HG02870 (cell line): ENCODE measurements at regions not wholly inside any gene's neighbourhood (a gene's known extent, or its start where the extent isn't known, plus 50 kb on each side); places are given as distances from the start of the nearest gene placed in this dataset.

ENCODE experiments used
- ATAC-seq: cut with Tn5 transposase; IDR thresholded peaks from one replicate; pipeline ENCODE4 v1.9.1; 2021; ENCODE audit warnings: mild to moderate bottlenecking, moderate library complexity; ENCODE audit not compliant: unreplicated experiment

GRCh38 chr2:48134704-48135103 is 179.8 kb upstream of the FOXN2 start:
- no peak for ATAC-seq

GRCh38 chr2:48135797-48136196 is 178.7 kb upstream of the FOXN2 start:
- no peak for ATAC-seq

GRCh38 chr2:48137829-48138228 is 176.7 kb upstream of the FOXN2 start:
- no peak for ATAC-seq

DNA sequence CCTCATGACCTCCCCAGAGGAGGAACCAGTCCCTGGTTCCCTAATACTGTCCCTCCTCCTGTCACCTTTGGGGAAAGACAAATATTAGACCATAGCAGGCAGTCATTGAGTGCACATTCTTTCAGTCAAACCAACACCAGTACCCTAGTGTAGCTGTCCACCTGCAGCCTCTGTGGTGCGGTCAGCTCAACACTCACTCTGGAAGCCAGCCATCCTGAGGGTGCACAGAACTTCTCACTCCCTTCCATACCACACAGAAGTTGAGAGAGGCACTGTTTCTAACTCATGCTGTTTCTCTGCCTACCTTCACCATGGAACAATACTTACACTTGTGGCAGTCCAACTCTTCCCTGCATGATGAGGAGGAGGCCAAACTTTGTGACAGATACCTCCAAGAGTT is 175.6 kb upstream of the FOXN2 start:
- ATAC-seq: no peak

DNA sequence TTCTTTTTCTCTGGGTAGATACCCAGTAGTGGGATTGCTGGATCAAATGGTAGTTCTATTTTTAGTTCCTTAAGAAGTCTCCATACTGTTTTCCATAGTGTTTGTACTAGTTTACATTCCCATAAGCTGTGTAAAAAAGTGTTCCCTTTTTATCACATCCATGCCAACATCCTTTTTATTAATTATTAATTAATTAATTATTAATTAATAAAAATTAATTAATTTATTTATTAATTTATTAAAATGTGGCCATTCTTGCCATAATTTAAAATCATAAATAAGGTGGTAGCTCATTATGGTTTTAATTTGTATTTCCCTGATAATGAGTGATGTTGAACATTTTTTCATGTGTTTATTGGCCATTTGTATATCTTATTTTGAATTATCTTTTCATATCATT is 173.9 kb upstream of the FOXN2 start:
- ATAC-seq: no peak

- ATAC-seq: no peak
Measured at GRCh38 chr2:48144777-48145176, 169.7 kb upstream of the FOXN2 start.

GRCh38 chr2:48145845-48146452 is 168.5 kb upstream of the FOXN2 start:
- ATAC-seq: no peak

- ATAC-seq: no peak
Measured at GRCh38 chr2:48146552-48146951, 167.9 kb upstream of the FOXN2 start.

DNA sequence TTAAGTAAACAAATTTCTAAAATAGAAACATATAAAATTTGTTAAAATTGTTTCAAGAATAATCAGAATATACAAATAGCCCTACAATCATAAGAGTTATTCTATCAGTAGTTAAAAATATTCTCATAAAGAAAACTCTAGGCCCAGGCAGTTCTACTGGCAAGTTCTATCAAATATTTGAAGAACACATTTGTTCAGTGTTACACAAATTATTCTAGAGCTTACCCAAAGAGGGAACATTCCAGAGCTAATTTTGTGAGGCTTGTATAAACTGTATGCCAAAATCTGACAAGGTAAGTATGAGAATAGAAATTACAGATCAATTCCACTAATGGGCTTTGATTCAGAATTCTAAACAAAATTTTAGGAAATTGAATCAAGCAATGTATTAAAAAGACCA is 166.8 kb upstream of the FOXN2 start:
- ATAC-seq: no peak

DNA sequence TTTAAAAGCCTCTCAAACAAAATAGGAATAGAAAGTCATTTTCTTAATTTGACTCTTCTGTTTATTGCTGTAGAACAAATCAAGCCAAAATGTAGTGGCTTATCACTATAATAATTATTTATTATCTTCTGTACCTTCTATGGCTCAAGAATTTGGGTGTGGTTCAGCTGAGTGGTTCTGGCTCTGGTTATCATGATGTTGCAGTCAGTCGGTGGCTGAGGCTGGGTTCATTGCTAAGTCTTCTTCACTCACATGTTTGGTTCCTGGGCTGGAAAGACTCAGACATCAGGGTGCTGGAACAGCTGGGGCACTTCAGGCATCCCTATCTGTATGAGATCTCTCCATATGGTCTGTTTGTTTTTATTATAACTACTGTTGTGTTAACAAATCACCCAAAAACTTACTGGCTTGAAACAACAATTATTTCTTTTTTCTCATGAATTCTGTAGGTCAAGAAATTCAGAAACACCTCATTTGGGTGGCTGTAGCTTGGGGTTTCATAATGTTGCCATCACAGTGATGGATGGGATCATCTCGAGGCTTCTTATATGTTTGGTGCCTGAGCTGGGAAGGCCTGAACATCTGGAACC is 165.5 kb upstream of the FOXN2 start:
- ATAC-seq: no peak

DNA sequence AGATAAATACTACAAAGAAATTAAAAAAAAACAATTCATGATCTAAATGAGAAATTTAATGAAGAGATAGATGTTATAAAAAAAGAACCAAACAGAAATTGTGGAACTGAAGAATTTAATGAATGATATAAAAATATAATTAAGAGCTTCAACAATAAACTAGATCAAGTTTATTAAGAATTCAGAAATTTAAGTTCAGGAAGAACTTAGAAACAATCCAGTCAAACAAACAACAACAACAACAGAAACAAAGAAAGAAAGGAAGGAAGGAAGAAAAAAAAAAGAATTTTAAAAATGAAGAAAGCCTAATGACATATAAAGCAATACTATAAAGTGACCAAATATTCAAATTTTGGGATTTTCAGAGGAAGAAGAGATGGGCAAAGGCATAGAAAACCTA is 157.3 kb upstream of the FOXN2 start:
- ATAC-seq: no peak

GRCh38 chr2:48161628-48162027 is 152.9 kb upstream of the FOXN2 start:
- no peak for ATAC-seq

- ATAC-seq: no peak
Measured at GRCh38 chr2:48162742-48163141, 151.7 kb upstream of the FOXN2 start.

- ATAC-seq: no peak
Measured at GRCh38 chr2:48165070-48165753, 149.3 kb upstream of the FOXN2 start.

GRCh38 chr2:48169141-48169592 is 145.3 kb upstream of the FOXN2 start:
- no peak for ATAC-seq

DNA sequence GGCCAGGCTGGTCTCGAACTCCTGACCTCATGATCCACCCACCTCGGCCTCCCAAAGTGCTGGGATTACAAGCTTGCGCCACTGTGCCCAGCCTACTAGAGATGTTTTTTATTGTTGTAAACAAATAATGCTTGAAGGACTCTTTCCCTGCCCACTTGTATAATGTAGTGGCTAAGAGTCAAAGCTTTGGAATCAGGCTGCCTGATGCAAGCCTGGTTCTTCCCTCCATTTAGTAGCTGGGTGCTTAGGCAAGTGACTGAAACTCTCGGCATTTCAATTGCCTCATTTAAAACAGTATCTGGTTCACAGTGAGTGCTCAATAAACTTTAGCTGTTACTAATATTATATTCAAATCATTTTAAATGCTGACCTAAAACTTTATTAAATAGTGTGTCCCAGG is 144.2 kb upstream of the FOXN2 start:
- ATAC-seq: no peak

DNA sequence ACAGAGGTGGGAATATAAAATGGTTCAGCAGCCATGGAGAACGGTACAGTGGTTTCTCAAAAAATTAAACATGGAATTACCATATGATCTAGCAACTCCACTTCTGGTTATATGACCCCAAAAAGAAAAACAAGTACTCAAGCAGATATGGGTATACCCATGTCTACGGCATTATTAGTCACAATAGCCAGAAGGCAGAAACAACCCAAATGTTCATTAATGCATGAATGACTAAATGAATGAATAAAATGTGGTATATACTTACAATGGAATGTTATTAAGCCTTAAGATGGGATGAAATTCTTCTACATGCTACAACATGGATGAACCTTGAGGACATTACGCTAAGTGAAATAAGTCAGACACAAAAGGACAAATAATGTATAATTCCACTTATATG is 141.3 kb upstream of the FOXN2 start:
- no peak for ATAC-seq

GRCh38 chr2:48174503-48174902 is 140.0 kb upstream of the FOXN2 start:
- no peak for ATAC-seq

DNA sequence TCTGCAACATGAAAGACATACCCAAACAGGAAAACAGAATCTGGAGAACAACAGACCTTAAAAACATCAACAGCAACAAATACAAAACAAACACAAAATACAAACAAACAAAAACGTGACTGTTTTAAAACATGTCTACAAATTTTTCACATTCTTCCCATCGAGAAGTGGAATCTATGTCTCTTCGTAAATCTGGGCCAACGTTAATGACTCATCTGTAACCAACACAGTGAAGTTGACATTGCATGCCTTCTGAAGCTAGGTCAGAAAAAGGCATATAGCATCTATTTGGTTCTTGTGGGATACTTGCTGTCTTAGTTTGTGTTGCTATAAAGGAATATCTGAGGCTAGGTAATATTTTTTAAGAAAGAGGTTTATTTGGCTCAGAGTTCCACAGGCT is 139.2 kb upstream of the FOXN2 start:
- ATAC-seq: no peak

GRCh38 chr2:48175656-48176055 is 138.8 kb upstream of the FOXN2 start:
- no peak for ATAC-seq

GRCh38 chr2:48176876-48177275 is 137.6 kb upstream of the FOXN2 start:
- ATAC-seq: no peak

- no peak for ATAC-seq
Measured at GRCh38 chr2:48178611-48179010, 135.9 kb upstream of the FOXN2 start.
